ENCODE measurements at regions not wholly inside any gene's neighbourhood (a gene's known extent, or its start where the extent isn't known, plus 50 kb on each side); places are given as distances from the start of the nearest gene placed in this dataset.

DNA sequence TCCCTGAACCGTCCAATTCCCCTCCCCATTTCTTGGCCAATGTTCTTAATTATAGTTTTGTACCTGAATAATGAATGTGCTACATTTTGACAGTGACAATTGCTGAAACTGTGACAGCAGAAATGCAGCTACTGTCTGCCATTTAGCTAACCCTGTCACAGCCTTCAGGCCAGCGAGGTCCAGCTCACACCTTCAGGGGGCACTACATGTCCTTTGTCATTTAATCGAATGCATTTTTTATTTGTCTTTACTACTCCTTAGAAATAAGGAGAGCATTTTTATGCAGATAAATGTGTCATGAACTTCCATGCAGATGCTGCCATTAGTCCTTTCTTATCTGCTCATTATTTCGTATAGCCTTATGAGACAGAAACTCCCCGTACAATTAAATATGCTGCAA, 159.9 kb downstream of the MZT1 start:
- Histone ChIP-seq H2AFZ (ENCODE audit: low read depth, low read length, poor library complexity, severe bottlenecking) (no peak overlapping the region), H3K9me3 (ENCODE audit: control insufficient read depth in 1 of 2, insufficient read depth in 1 of 2, low read depth in 1 of 2, low read length in 2 of 2) (no peaks in the 10 kb centered on the region), H3K4me3 (replicated peaks in 1 of 2; ENCODE audit: low read depth in 1 of 2, low read length in 2 of 2) (no peak overlapping the region), H3K27ac (ENCODE audit: low read depth, low read length) (no peak overlapping the region), H3K9ac (ENCODE audit: low read length) (no peak overlapping the region), H3K9me2 (ENCODE audit: insufficient read depth) (no peaks in the 10 kb centered on the region), H3K4me2 (ENCODE audit: low read length) (no peak overlapping the region), H3K4me1 (ENCODE audit: control insufficient read depth in 1 of 2, insufficient read depth in 2 of 2, low read length in 2 of 2) (no peaks in the 10 kb centered on the region), H4K20me1 (ENCODE audit: insufficient read depth) (no peaks in the 10 kb centered on the region), H3K79me2 (ENCODE audit: insufficient read depth, low read length) (no peaks in the 10 kb centered on the region), H3K27me3 (ENCODE audit: insufficient read depth, low read length) (no peaks in the 10 kb centered on the region), H3K36me3 (ENCODE audit: control insufficient read depth in 1 of 2, insufficient read depth in 2 of 2, low read length in 2 of 2) (no peaks in the 10 kb centered on the region)
- no peak for TF ChIP-seq CEBPB (IDR thresholded peaks at IDR 0.05; ENCODE audit: low read depth)
- DNase-seq (ENCODE audit: low read depth, low spot score) = no peak
- ChIA-PET POLR2A (no interaction called here), CTCF (no interaction called here), RAD21 (ENCODE audit: low non-redundant PET in 1 of 2, low total read pairs in 2 of 2, uncharacterized antibody in 2 of 2, unreplicated experiment in 2 of 2) (no interaction called here)
- BruUV-seq (replicated peaks) = no TSS peak
- intact Hi-C loops (cut with micrococcal nuclease) = no loop called here
- no peak for ATAC-seq

DNA sequence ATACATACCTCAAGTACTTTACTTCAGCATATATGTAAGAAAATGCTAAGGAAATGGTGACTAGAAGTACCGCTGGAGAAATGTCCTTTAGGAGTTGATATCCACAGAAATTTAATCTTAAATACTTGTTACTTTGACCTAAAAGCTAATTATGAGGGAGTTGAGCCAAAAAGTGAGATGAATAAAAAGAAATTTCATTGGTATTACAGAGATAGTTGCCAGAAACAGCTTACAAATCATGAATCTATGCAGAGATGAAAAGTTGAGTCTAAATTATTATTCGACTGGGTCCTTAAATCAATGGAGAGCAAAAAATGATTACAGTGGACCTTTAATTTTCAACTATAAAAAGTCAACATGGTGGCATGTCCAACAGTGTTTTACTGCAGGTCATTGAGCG, 160.9 kb downstream of the MZT1 start:
- no peak for DNase-seq (ENCODE audit: low read depth, low spot score)
- no peaks in the 10 kb centered on the region for H3K27me3 ChIP-seq (ENCODE audit: insufficient read depth, low read length)
- H2AFZ ChIP-seq (ENCODE audit: low read depth, low read length, poor library complexity, severe bottlenecking) = no peak overlapping the region
- no peaks in the 10 kb centered on the region for H3K9me3 ChIP-seq (ENCODE audit: control insufficient read depth in 1 of 2, insufficient read depth in 1 of 2, low read depth in 1 of 2, low read length in 2 of 2)
- CTCF ChIA-PET = interaction anchor here (0.6 to 1.3 kb wide), 5 partner anchors 11 to 128 kb away, joined by 3 to 4 read pairs (median 4); no protein-coding TSS in a partner anchor
- H3K27ac ChIP-seq (ENCODE audit: low read depth, low read length) = no peak overlapping the region
- H3K36me3 ChIP-seq (ENCODE audit: control insufficient read depth in 1 of 2, insufficient read depth in 2 of 2, low read length in 2 of 2) = no peaks in the 10 kb centered on the region
- RAD21 ChIA-PET (ENCODE audit: low non-redundant PET in 1 of 2, low total read pairs in 2 of 2, uncharacterized antibody in 2 of 2, unreplicated experiment in 2 of 2) = no interaction called here
- intact Hi-C loops (cut with micrococcal nuclease) = no loop called here
- no peak for ATAC-seq
- H3K4me3 ChIP-seq (replicated peaks in 1 of 2; ENCODE audit: low read depth in 1 of 2, low read length in 2 of 2) = no peak overlapping the region
- H3K4me2 ChIP-seq (ENCODE audit: low read length) = no peak overlapping the region
- no peaks in the 10 kb centered on the region for H3K79me2 ChIP-seq (ENCODE audit: insufficient read depth, low read length)
- no peaks in the 10 kb centered on the region for H3K4me1 ChIP-seq (ENCODE audit: control insufficient read depth in 1 of 2, insufficient read depth in 2 of 2, low read length in 2 of 2)
- POLR2A ChIA-PET = no interaction called here
- no peaks in the 10 kb centered on the region for H4K20me1 ChIP-seq (ENCODE audit: insufficient read depth)
- TF ChIP-seq ELF1 (IDR thresholded peaks at IDR 0.05; ENCODE audit: borderline replicate concordance, low read depth) (no peak), SRF (IDR thresholded peaks at IDR 0.05; ENCODE audit: low read depth) (no peak), SP1 (IDR thresholded peaks at IDR 0.05; ENCODE audit: low read depth) (no peak), JUND (IDR thresholded peaks at IDR 0.05) (no peak), EGR1 (IDR thresholded peaks at IDR 0.05; ENCODE audit: low read depth) (no peak), ZNF274 (IDR thresholded peaks at IDR 0.05; ENCODE audit: low read depth, low read length) (no peak), POLR2AphosphoS5 (IDR thresholded peaks at IDR 0.05; ENCODE audit: low read depth, low read length) (no peak), TCF7L2 (IDR thresholded peaks at IDR 0.05; ENCODE audit: borderline replicate concordance, extremely low read depth, insufficient read depth, insufficient read length) (no peak), EZH2 (IDR thresholded peaks at IDR 0.05) (no peak), FOSL1 (IDR thresholded peaks at IDR 0.05; ENCODE audit: low read depth) (no peak), CEBPB (IDR thresholded peaks at IDR 0.05; ENCODE audit: low read depth) (no peak)
- TF ChIP-seq, protein P1, sequence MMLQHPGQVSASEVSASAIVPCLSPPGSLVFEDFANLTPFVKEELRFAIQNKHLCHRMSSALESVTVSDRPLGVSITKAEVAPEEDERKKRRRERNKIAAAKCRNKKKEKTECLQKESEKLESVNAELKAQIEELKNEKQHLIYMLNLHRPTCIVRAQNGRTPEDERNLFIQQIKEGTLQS (IDR thresholded peaks at IDR 0.05) = no peak
- TF ChIP-seq, protein P2, sequence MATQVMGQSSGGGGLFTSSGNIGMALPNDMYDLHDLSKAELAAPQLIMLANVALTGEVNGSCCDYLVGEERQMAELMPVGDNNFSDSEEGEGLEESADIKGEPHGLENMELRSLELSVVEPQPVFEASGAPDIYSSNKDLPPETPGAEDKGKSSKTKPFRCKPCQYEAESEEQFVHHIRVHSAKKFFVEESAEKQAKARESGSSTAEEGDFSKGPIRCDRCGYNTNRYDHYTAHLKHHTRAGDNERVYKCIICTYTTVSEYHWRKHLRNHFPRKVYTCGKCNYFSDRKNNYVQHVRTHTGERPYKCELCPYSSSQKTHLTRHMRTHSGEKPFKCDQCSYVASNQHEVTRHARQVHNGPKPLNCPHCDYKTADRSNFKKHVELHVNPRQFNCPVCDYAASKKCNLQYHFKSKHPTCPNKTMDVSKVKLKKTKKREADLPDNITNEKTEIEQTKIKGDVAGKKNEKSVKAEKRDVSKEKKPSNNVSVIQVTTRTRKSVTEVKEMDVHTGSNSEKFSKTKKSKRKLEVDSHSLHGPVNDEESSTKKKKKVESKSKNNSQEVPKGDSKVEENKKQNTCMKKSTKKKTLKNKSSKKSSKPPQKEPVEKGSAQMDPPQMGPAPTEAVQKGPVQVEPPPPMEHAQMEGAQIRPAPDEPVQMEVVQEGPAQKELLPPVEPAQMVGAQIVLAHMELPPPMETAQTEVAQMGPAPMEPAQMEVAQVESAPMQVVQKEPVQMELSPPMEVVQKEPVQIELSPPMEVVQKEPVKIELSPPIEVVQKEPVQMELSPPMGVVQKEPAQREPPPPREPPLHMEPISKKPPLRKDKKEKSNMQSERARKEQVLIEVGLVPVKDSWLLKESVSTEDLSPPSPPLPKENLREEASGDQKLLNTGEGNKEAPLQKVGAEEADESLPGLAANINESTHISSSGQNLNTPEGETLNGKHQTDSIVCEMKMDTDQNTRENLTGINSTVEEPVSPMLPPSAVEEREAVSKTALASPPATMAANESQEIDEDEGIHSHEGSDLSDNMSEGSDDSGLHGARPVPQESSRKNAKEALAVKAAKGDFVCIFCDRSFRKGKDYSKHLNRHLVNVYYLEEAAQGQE (IDR thresholded peaks at IDR 0.05; ENCODE audit: low read depth) = no peak
- TF ChIP-seq, protein P3, sequence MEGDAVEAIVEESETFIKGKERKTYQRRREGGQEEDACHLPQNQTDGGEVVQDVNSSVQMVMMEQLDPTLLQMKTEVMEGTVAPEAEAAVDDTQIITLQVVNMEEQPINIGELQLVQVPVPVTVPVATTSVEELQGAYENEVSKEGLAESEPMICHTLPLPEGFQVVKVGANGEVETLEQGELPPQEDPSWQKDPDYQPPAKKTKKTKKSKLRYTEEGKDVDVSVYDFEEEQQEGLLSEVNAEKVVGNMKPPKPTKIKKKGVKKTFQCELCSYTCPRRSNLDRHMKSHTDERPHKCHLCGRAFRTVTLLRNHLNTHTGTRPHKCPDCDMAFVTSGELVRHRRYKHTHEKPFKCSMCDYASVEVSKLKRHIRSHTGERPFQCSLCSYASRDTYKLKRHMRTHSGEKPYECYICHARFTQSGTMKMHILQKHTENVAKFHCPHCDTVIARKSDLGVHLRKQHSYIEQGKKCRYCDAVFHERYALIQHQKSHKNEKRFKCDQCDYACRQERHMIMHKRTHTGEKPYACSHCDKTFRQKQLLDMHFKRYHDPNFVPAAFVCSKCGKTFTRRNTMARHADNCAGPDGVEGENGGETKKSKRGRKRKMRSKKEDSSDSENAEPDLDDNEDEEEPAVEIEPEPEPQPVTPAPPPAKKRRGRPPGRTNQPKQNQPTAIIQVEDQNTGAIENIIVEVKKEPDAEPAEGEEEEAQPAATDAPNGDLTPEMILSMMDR (IDR thresholded peaks at IDR 0.05 in 2 of 3, conservative IDR thresholded peaks at IDR 0.05 in 1 of 3; ENCODE audit: borderline replicate concordance in 1 of 3, insufficient read depth in 1 of 3, low read depth in 2 of 3, low read length in 2 of 3) = no peak
- no peaks in the 10 kb centered on the region for H3K9me2 ChIP-seq (ENCODE audit: insufficient read depth)
- BruUV-seq (replicated peaks) = no TSS peak
- no peak overlapping the region for H3K9ac ChIP-seq (ENCODE audit: low read length)
